ENCODE measurements at regions not wholly inside any gene's neighbourhood (a gene's known extent, or its start where the extent isn't known, plus 50 kb on each side); places are given as distances from the start of the nearest gene placed in this dataset.

- H3K4me3 ChIP-seq (ENCODE audit: low read depth, low read length), result no peak overlapping the region
- TF ChIP-seq, protein P1, sequence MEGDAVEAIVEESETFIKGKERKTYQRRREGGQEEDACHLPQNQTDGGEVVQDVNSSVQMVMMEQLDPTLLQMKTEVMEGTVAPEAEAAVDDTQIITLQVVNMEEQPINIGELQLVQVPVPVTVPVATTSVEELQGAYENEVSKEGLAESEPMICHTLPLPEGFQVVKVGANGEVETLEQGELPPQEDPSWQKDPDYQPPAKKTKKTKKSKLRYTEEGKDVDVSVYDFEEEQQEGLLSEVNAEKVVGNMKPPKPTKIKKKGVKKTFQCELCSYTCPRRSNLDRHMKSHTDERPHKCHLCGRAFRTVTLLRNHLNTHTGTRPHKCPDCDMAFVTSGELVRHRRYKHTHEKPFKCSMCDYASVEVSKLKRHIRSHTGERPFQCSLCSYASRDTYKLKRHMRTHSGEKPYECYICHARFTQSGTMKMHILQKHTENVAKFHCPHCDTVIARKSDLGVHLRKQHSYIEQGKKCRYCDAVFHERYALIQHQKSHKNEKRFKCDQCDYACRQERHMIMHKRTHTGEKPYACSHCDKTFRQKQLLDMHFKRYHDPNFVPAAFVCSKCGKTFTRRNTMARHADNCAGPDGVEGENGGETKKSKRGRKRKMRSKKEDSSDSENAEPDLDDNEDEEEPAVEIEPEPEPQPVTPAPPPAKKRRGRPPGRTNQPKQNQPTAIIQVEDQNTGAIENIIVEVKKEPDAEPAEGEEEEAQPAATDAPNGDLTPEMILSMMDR (IDR thresholded peaks at IDR 0.05; ENCODE audit: insufficient read depth, low read depth, low read length, missing control alignments), result no peak
- DNase-seq (ENCODE audit: low read depth), result no peak
Measured at GRCh38 chr7:17586711-17587110, 288.3 kb downstream of the AHR start.

DNA sequence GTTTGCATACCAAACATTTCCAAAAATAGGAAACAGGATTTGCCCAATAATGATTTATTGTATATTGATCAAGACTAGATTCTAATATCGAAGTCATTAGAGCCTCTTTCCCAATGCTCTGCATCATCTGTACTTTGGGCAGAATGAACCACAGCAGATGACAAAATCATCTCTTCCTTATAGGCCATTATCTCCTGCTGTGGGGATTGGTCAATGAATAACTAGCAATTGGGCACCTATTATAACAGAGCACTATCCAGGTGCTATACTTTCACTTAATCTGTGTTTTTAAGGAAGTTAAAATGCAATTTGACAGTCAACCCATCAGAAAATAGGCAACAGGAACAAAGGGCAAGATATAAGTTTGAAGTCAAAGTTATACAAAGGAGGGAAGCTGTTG lies 290.3 kb downstream of the AHR start:
- no peak for DNase-seq (ENCODE audit: low read depth)
- no peak overlapping the region for H3K4me3 ChIP-seq (ENCODE audit: low read depth, low read length)
- TF ChIP-seq, protein P1 (IDR thresholded peaks at IDR 0.05; ENCODE audit: insufficient read depth, low read depth, low read length, missing control alignments), result no peak

DNA sequence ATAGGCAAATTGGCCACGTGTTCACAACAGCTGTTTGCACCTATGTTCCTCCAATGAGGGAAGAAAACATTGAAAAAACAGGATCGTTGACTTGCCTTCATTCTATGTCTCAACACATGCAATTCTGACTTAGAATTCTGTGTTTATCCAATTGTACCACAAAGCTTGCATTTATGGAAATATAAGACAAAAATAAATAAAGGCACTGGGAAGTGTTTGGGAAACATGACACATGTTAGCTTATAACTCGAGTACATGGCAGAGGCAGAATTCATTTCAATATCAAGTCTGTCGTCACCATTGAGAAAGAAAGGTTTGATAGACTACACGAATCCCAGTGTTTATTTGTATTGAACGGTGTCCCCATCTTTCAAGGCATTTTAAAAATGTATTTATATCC lies 291.2 kb downstream of the AHR start:
- DNase-seq (ENCODE audit: low read depth), result no peak
- TF ChIP-seq, protein P1 (IDR thresholded peaks at IDR 0.05; ENCODE audit: insufficient read depth, low read depth, low read length, missing control alignments), result no peak
- no peak overlapping the region for H3K4me3 ChIP-seq (ENCODE audit: low read depth, low read length)

- TF ChIP-seq, protein P1 (IDR thresholded peaks at IDR 0.05; ENCODE audit: insufficient read depth, low read depth, low read length, missing control alignments), result no peak
- no peak overlapping the region for H3K4me3 ChIP-seq (ENCODE audit: low read depth, low read length)
- DNase-seq (ENCODE audit: low read depth), result no peak
Measured at GRCh38 chr7:17590221-17590620, 291.8 kb downstream of the AHR start.

DNA sequence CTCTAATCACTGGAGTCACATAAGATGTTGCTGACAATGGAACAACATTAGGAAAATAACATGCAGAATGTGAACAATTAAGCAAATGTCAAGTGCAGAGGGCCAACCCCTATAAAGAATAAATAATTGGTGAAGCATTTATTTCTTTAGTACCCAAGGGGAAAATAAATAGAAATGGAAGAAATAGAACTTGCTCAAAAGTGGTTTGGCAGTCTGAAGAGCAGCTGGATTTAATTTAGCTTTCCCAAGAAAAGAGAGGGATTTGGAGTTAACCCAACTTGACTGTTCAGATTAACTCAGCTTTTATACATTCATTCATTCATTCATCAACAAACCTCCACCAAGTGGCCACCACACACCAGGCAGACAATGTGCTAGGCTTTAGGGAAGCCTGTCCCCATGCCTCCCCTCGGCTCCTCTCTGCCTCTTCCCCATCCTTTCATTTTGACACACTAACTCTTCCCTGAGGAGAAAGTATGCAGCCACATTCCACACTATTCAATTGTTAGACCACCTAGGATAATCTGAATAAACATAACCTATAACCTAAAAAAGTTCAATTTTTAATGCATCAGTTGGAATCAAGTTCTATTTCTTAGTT lies 295.5 kb downstream of the AHR start:
- no peak for DNase-seq (ENCODE audit: low read depth)
- no peak overlapping the region for H3K4me3 ChIP-seq (ENCODE audit: low read depth, low read length)
- TF ChIP-seq, protein P1 (IDR thresholded peaks at IDR 0.05; ENCODE audit: insufficient read depth, low read depth, low read length, missing control alignments), result no peak

GRCh38 chr7:17595546-17595945 lies 297.1 kb downstream of the AHR start:
- H3K4me3 ChIP-seq (ENCODE audit: low read depth, low read length), result no peak overlapping the region
- DNase-seq (ENCODE audit: low read depth), result no peak
- TF ChIP-seq, protein P1 (IDR thresholded peaks at IDR 0.05; ENCODE audit: insufficient read depth, low read depth, low read length, missing control alignments), result no peak

GRCh38 chr7:17598305-17598704 lies 299.9 kb downstream of the AHR start:
- TF ChIP-seq, protein P1 (IDR thresholded peaks at IDR 0.05; ENCODE audit: insufficient read depth, low read depth, low read length, missing control alignments), result no peak
- no peak for DNase-seq (ENCODE audit: low read depth)

More at GRCh38 chr7:17598305-17598704, 299.9 kb downstream of the AHR start:
- no peak overlapping the region for H3K4me3 ChIP-seq (ENCODE audit: low read depth, low read length)

Data from GM12865 (cell line).